Activated CD4-positive, alpha-beta T cell treated with anti-CD3 and anti-CD28 coated beads for 4 hours (primary cell): ENCODE measurements at regions not wholly inside any gene's neighbourhood (a gene's known extent, or its start where the extent isn't known, plus 50 kb on each side); places are given as distances from the start of the nearest gene placed in this dataset.
"Not testable (repeated sequence)": the region's sequence is repeated elsewhere in the genome, so short reads cannot be mapped to it uniquely, and the experiment has no call there.

Experiments
- DNase-seq, 2 donors: peaks; one replicate each; pipeline ENCODE4 v3.0.0-alpha.2; 2020

DNA sequence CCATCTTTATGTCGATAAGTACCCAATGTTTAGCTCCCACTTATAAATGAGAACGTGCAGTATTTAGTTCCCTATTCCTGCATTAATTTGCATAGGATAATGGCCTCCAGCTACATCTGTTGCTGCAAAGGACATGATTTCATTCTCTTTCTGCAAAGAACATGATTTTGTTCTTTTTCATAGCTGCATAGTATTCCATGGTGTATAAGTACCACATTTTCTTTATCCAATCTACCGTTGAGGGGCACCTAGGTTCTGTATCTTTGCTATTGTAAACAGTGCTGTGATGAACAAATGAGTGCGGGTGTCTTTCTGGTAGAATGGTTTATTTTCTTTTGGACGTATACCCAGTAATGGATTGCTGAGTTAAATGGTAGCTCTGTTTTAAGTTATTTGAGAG is 63.0 kb downstream of the HLX start:
- DNase-seq, result no peak

DNA sequence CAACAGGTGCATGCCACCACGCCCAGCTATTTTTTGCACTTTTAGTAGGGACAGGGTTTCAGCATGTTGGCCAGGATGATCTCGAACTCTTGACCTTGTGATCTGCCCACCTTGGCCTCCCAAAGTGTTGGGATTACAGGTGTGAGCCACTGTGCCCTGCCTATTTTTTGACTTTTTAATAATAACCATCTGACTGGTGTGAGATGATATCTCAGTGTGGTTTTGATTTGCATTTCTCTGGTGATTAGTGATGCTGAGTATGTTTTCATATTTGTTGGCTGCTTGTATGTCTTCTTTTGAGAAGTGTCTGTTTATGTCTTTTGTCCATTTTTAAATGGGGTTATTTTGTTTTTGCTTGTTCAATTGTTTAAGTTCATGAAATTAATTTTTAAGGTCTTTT is 63.7 kb downstream of the HLX start:
- DNase-seq, result not testable (repeated sequence)

DNA sequence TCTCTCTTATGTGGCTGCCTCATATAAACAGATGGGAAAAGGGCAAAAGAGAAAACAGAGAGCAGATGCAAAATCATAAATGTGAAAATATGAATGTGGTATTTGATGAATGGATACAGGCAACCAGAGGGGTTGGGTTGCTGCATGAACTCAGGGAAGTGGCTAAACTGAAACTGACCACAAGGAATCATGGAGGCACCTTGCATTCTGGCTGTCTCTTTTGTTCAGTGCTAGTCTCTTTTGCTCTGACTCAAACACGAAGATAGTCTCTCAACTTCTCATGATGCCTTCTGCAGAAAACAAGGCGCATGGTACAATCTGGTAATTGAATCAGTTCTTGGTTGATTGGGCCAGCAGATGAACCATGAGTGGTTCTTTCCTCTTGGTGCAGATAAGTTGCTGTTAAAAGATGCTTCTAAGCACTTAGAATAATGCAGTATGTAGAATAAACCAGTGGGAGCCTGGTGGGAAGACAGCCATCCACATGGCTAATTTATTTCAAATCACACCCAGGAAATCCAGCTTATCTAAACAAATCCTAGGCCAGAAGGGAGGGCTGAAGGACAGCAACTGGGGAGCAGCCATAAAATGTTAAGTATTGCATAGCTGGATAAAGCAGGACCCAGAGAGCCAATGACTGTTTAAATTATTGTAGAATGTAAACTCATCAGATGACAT is 64.2 kb downstream of the HLX start:
- DNase-seq, result no peak

DNA sequence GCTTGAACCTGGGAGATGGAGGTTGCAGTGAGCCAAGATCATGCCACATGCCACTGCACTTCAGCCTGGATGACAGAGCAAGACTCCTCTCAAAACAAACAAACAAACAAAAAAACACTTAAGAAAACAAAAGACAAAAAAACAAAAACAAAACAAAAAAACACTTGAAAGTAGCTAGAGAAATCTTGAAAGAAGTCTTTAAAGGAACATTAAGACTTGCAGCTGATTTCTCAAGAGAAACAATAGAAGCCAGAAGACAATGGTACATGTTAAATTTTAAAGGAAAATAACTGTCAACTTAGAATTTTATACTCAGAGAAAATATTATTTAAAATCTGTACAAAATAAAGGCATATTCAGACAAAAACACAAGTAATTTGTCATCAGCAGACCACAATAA is 71.3 kb downstream of the HLX start:
- DNase-seq, result no peak

DNA sequence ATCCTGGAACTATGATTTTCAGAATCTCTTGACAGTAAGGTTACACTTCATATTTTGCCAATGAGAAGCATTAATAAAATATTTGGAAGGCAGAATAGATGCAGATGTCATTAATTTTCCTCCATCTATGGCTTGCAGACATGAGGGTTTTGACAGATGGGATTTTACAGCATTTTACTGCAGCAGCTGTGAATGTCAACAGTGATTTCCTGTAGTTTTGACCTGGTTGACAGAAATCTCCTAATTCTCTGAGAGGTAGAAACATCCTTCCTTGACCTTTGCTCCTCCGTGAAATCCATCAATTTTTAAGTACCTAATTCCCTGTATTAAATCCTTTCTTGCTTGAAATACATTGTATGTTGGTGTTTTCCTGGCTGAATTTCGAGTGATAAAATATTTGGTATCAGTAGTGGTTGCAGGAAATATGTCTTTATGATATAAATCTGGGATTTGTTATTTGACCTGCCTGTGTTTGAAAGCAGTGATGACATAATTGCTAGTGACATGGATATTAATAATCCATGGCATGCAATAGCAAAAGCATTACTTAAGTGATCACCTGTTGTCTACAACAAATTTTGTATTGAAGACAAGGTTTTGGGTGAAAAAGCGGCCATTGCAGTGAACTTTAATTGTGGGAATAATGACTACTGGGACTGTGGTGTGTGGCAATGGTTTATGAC is 73.9 kb downstream of the HLX start:
- DNase-seq, result no peak

DNA sequence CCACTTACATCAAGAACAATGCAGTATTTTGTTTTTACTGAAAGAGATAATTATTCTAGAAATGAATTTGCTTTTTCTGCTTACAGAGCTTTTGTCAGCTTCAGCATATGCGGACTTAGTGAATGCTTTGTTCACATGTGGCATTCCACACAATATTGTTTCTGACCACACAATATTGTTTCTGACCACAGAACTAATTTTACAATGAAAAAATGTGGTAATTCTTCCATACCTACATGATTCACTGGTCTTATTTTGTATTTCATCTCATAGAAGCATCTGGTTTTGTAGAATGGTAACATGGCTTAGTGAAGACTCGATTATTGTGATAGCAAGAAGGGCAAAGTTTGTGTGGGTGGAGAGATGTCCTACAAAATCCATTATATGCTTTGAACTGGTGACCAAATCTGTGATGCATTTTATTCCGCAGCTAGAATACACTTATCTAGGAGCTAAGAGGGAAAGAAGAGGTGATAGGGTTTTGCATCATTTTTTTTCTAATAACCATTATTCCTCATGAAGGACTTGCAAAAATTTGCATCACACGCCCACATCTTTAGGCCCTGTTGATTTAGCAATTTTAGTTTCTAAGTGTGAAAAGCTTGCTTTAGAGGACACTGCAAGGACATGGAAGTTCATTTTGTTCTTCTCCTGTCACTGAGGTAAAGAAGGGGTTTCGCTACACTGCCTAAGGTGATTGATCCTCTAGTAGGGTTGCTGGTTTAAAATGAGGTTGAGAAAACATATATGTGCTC is 75.3 kb downstream of the HLX start:
- no peak for DNase-seq

DNA sequence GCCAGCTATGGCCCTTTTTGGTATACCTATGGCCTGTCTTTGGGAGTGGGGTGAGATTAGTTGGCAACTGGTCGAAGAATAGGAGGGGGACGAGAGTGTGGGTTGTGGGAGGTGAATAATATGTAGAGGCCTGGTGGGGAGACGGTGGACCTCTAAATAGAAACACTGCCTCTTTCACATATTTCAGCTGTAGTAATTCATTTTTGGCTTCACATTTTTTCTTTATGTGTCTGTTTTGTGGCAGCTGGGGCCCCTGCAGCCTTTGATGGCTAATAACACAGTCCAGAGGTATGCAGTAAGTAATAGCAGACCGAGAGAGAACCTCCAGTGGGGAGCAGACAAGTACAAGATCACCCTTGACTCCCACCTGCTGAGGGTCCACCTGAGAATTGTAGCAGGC is 75.9 kb downstream of the HLX start:
- DNase-seq, result no peak

DNA sequence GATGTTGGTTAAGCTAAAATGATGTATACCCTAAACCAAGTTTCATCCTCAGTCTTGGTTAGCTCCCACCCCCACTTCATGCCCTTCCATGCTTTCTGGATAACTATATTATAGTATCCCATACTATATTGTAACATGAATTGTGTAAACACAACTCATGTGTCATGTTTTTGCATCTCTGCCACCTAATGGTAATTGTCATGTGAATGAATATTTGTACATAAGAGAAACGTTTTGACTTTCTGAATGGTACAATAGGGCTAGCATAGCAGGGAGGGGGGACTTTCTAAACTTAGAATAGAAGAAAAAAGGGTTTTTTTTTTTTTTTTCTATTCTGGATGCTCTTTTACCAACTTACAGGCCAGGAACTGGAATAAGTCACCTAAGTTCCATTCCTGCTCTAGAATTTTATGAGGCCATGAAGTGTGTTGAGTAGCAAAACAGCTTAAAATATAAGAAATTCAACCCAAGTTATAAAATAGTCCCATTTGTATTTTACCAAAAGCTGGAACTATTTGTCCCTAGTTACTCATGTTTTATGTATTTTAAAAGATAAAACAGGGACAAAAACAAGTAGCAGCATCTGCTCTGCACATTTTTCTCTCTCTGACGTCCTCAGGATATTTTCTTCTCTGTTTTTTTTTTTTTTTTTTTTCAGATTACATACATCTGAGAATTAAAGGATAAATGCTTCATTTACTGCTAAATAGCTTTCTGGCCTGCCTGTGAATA is 77.4 kb downstream of the HLX start:
- DNase-seq, result no peak

DNA sequence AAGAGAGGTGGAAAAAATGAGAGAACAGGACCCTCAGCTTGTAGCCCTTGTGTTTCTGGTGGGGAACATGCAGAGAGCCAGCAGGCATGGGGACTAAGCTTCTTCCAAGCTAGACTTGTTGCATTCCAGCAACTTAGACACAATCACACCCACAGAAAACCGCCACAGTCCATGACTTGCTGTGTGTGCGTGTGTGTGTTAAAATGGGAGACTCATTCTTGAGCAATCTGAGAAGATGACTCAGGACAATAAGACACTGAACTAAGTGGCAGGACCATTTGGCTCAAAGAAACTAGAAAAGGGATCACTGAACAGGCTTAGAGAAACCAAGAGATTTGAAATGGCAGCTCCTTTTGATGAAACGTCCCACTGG is 78.0 kb downstream of the HLX start:
- no peak for DNase-seq

DNA sequence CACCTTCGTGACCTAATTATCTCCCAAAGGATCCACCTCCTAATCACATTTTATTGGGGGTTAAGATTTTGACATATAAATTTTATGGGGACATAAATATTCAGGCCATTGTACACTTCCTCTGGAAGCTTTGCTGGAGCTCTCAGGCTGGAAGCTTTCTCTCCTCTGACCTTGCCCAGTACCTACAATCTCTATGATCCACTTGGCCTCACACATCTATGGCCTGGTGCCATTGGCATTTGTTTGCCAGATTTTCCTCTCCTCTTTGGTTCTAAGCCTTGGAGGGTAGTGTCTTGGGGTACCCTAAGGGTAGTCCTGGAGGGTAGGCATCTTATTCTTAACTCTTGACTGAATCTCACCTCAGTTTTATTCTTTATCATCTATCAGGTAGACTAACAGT is 79.0 kb downstream of the HLX start:
- no peak for DNase-seq

DNA sequence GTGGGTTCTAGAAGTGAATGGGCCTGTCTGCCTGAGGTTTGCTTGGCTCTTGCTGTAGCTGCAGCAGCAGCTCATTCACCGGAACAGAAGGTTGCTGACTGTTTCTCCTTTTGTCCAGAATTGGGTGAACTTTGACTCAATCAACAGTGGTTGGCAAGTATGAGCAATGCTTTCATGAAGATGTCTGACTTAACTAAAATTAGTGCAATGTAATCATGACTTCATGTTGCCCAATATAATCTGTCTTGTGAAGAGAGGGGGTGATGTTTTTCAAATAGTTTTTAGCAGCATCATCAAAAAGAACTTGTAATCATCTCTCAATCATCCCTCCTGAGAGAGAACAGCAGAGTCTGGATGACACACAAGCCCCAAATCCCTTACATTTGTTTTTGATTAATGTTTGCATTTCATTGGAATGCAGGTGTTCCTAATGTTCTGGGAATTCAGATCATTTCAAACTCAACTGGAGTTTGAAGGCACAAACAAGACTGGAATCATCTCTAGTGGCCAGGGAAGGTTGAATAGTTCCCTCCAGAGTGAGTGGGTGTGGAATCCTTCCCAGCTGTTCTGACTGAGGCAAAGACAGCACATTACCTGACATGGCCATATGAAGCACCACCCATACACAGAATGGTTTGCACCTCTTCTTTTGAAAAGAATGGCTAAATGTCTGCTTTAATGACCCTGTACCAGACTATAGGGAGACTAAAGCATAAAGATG is 82.9 kb downstream of the HLX start:
- DNase-seq, result no peak

DNA sequence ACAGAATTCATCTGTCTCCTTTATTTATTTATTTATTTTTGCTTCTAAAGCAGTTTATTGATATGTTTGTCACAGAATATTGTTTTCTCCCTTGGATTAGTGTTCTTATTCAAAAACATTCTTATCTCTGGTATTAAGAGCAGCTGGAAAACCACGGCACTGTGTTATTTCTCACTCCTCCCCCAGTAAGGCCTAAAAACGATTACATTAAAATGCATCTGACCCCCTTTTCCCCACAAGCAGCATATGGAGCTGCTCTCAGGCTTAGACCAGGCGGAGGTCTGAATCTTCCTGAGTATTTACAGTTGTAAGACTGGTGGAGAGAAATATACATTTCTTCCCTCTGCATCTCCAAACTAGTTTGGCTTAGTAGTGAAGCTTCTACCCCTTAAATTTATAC is 86.8 kb downstream of the HLX start:
- no peak for DNase-seq

DNA sequence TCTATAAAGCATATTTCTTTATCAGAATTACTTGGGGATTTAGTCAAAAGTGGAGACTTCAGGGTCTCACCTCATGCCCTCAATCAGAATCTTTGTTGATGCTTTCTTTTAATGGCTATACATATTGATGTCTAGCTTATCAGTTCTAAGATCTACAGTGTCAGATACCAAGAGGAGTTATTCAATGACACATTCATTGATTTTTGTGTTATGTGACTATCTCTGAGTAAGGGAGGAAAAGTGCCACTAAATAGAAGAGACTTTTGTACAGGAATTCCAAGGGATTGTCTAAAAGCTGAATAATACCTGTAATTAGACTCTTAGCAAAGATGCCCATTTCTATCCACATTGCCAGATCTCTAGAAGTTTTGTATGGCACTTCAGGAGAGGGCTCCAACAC is 87.2 kb downstream of the HLX start:
- DNase-seq, result no peak

DNA sequence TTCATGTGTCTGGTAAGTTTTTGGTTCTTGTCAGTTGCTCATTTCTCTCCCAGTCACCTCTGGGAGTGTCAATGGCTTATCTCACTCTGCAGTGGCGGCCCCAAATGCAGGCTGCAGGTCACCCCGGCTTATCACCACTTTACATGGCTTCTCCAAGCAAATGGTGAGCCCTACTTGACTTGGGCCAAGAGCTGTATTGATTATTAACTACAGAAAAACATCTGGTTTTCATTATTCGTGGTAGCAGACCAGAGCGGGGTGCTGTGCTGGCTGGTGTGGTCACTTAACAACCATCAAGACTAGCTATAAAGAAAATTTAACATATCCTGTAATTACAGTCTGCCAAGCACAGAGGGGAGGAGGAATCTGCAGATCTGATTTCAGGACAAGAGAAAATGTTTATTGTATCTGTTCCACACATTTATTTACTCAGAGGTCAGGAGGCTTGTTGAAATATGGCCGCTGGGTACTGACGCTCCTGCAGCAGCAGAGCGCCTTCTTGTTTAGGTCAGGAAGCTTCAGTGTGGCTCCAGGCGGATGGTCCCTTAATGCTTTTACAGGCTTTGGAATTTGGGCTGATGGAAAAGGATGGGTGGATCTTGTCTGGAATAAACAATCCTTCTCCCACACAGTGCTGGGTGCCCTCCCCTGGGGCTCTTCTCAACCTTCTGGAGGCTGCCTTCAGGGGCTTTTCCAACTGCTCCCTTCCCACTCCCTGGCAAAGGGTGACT is 87.8 kb downstream of the HLX start:
- DNase-seq, result no peak

DNA sequence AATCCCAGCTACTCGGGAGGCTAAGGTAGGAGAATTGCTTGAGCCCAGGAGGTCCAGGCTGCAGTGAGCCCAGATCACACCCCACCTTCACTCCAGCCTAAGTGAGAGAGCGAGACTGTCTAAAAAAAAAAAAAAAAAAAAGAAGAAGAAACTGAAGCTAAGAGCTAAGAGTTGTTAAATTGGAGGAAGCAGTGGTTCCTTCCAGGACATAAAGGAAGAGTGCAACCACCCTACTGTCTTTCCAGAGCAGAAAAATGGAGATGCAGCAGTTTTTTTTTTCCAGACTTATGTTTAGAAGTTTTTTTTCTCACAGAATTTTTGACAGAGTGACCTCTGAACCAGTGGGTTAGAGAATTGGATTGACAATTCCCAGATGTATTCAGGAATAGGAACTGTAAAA is 88.7 kb downstream of the HLX start:
- DNase-seq, result no peak

DNA sequence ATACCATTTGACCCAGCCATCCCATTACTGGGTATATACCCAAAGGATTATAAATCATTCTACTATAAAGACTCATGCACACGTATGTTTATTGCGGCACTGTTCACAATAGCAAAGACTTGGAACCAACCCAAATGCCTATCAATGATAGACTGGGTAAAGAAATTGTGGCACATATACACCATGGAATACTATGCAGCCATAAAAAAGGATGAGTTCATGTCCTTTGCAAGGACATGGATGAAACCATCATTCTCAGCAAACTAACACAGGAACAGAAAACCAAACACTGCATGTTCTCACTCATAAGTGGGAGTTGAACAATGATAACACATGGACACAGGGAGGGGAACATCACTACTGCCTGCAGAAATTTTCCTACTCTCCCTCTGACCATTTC is 90.0 kb downstream of the HLX start:
- DNase-seq, result not testable (repeated sequence)

DNA sequence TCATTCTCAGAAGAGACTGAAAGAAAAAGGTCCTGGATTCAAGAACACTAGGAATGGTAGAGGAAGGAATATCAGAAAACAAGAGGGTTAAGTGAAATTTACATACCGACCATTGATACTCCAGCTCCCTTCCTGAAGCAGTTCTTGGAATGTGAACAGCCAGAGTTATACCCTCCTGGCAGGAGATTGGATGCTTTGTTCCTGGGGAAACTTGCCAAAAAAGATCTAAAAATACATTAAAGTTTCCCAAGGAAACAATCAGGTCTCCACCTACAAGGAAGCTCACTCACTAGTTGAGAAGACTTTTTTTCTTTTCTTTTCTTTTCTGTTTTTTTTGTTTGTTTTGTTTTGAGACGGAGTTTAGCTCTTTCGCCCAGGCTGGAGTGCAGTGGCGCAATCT is 91.1 kb downstream of the HLX start:
- DNase-seq, result no peak

DNA sequence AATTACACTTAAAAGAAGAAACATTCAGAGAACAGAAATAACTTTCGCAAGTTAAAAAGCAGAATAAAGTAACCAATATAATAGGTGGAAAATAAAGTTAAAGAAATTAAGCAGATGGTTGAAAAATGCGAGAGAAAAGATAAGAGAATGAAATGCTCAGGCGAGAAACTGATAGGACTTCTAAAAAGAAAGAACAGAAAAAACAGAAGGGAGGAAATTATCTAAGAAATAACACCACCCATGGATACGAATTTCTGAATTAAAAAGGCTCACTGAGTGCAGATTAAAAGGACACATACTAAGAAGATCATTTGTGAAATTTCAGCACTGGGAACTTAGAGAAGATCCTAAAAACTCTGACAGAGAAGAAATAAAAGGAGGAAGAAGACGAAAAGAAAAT is 92.0 kb downstream of the HLX start:
- no peak for DNase-seq

DNA sequence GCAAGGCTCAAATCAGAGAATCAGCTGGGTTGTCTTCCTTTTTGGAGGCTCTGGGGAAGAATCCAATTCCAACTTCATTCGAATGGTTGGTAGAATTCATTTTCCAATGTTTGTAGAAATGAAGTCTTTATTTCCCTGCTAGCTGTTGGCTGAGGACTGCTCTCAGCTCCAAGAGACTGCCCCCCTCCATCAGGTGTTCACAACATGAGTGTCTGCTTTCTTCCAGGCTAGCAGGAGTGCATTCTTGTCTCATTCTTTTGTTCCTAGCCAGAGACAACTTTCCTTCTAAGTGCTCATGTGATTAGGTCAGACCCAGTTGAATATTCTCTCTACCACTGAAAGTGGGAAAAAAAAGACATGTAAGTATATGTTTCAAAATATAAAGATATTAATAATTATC is 95.2 kb downstream of the HLX start:
- DNase-seq, result no peak

DNA sequence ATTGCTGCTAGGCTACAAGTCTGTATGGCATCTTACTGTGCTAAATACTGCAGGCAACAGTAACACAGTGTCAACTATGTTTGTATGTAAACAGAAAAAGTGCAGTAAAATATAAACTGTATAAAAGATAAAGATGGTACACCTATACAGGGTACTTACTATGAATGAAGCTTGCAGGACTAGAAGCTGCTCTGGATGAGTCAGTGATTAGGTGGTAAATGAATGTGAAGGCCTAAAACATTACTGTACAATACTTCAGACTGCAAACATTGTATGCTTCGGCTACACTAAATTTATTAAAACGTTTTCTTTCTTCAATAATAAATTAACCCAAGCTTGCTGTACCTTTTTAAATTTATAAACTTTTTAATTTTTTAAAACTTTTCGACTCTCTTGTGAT is 97.1 kb downstream of the HLX start:
- no peak for DNase-seq

DNA sequence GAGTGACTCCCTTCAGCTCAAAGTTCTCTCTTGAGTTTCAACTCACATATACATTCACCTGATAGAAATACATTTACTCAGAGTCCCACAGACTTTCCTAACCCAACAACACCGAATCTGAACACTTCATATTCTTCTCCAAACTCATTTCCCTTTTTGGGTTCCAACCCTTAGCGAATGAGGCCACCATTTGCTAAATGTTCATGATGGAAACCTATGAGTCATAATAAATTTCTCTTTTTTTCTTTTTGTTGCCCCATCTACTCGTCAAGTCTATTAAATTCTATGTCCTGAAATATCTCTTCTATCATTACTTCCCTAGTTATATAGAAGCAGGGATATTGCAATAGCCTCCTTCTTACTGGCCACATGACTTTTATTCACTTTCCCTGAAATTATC is 100.1 kb downstream of the HLX start:
- no peak for DNase-seq

DNA sequence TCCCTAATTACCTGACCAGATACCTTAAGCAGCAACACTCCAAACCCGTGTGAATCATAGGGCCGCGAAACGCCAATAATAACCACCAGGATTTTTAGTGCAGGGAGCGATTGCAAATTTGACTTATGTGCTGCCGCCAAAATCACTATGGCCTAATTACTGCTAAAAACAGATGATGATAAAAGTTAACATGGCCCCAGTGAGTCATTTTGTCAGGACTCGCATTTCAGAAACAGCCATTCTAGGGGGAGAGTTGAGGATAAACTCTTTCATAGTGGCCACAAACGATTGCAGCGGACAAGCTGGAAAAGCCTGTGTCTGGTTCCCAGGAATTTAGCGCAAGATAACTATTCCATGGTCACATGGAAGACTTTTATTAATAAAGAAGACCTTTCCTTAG is 103.4 kb downstream of the HLX start:
- no peak for DNase-seq
